ENCODE measurements at regions not wholly inside any gene's neighbourhood (a gene's known extent, or its start where the extent isn't known, plus 50 kb on each side); places are given as distances from the start of the nearest gene placed in this dataset.

DNA sequence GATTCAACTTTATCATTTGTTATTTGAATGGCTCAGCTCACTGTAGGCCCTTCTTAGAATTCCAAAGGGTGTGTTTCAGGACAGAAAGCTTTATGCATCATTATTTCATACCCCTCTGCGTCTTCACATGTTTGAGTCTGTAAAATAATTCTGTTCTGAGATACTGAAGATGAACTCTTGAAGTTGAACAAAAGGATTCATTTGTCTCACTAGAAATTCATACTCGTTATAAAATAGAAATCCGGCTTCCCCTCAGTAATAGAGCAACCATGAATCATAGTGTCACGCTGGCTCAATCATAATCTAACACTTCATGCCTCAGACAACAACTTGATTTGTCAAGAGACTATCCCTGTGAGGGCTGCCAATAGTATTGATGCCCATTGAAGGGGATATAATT lies 1015.4 kb upstream of the SEMA6D start:
- TF ChIP-seq CTCF (IDR thresholded peaks at IDR 0.05; ENCODE audit: insufficient read depth, low read length, poor library complexity, severe bottlenecking) = no peak
- no peak for TF ChIP-seq EZH2phosphoT487 (conservative IDR thresholded peaks at IDR 0.05; ENCODE audit: low read length)

Measured in SU-DHL-6 (cell line).